Neural progenitor cell (in vitro differentiated cells): ENCODE measurements at regions not wholly inside any gene's neighbourhood (a gene's known extent, or its start where the extent isn't known, plus 50 kb on each side); places are given as distances from the start of the nearest gene placed in this dataset.

Experiments
- EZH2phosphoT487 ChIP-seq: fragments of 200-600 bp; sonication (generic); IDR thresholded peaks from 2 replicates; pipeline ENCODE4 v1.6.1; 2017; ENCODE audit warnings: antibody characterized with exemption
- TF ChIP-seq, protein P1 (sequence below): fragments of 200-600 bp; sonication (generic); IDR thresholded peaks from 2 replicates; pipeline ENCODE4 v1.5.1; 2017; ENCODE audit warnings: antibody characterized with exemption, mild to moderate bottlenecking

GRCh38 chr12:91985002-91985787 is 160.5 kb downstream of the BTG1 start:
- TF ChIP-seq, protein P1, sequence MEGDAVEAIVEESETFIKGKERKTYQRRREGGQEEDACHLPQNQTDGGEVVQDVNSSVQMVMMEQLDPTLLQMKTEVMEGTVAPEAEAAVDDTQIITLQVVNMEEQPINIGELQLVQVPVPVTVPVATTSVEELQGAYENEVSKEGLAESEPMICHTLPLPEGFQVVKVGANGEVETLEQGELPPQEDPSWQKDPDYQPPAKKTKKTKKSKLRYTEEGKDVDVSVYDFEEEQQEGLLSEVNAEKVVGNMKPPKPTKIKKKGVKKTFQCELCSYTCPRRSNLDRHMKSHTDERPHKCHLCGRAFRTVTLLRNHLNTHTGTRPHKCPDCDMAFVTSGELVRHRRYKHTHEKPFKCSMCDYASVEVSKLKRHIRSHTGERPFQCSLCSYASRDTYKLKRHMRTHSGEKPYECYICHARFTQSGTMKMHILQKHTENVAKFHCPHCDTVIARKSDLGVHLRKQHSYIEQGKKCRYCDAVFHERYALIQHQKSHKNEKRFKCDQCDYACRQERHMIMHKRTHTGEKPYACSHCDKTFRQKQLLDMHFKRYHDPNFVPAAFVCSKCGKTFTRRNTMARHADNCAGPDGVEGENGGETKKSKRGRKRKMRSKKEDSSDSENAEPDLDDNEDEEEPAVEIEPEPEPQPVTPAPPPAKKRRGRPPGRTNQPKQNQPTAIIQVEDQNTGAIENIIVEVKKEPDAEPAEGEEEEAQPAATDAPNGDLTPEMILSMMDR, result no peak
- TF ChIP-seq EZH2phosphoT487, result no peak
